HG02938 (cell line): ENCODE measurements at regions not wholly inside any gene's neighbourhood (a gene's known extent, or its start where the extent isn't known, plus 50 kb on each side); places are given as distances from the start of the nearest gene placed in this dataset.

Experiments
- ATAC-seq: cut with Tn5 transposase; IDR thresholded peaks from one replicate; pipeline ENCODE4 v1.9.1; 2021; ENCODE audit warnings: mild to moderate bottlenecking, moderate library complexity; ENCODE audit not compliant: unreplicated experiment

- ATAC-seq = no peak
These were observed 1191.7 kb upstream of the CDH6 start for GRCh38 chr5:30001826-30002225.

DNA sequence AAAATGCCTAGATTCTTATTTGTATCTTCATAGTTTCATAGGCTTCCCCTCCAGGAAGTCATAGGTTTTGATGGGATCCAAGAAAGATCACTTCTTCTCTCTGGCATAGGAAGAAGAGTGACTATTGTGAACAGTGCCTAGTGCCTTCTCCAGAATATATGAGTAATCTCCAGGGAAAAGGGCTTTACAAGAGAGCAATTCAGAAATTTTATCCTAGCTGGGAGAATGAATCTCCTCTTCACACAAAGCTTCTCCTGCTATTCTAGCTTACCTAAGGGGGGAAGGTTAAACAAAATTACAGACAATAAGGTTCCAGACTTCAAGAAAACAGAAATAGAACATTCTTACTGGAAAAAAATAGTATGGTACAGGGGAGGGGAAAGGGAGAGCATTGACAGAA, 1193.3 kb upstream of the CDH6 start:
- no peak for ATAC-seq

- no peak for ATAC-seq
These were observed 1198.3 kb upstream of the CDH6 start for GRCh38 chr5:29995154-29995553.

GRCh38 chr5:29994519-29994918, 1199.0 kb upstream of the CDH6 start:
- no peak for ATAC-seq

- no peak for ATAC-seq
These were observed 1200.2 kb upstream of the CDH6 start for GRCh38 chr5:29993286-29993685.

DNA sequence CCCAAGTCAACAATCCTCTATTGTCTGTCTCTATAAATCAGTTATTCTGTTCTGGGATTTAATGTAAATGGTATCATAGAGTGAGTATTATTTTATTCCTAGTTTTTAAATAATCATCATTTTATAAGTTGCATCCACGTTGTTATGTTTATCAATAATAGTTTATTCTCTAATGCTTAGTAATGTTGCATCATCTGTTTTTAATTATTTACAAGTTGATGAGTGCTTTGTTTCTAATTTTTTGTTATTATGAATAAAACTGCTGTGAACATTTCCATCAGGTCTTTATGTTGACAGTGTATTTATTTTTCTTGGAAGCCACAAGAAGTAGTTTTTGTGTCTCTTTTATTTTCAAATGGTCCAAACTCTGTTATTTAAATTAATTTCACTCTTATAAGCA, 1201.2 kb upstream of the CDH6 start:
- ATAC-seq = no peak

GRCh38 chr5:29990681-29991080, 1202.8 kb upstream of the CDH6 start:
- no peak for ATAC-seq

DNA sequence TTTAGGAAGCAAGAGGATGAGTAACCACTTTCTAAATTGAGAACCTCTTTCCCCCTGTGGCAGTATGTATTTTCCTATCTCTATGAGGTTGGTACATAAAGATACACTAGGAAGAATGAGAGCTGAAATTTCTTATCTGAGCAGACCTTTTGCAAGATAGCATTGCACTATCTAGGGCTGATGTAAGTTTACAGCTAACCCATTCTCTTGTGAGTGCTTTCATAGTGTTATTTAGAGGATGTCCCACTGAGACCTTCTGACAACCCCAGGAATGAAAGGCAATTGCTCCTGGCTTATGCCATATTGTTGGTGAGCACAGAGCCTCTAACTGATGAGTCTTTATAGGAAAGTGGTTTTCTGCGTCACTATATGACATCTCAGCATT, 1209.3 kb upstream of the CDH6 start:
- ATAC-seq = no peak

GRCh38 chr5:29983528-29984155, 1209.8 kb upstream of the CDH6 start:
- ATAC-seq = no peak

DNA sequence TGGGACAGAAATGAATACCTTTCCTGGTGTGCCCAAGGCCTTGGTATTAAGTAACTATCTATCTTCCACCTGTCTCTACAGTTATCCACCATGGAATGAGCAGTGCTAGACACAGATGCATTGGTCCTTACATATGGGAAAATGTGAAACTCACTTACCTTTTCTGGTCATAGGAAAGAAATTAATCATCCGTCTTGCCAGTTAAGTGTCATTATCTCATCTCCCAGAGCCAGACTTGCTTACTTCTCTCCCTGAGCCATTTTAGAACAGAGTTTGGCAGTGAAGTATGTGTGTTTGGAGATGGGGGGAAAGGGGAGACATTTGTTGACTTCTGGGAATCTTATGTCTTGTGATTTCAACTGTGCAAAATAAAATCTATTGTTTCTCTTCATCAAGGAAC, 1211.0 kb upstream of the CDH6 start:
- ATAC-seq = no peak

DNA sequence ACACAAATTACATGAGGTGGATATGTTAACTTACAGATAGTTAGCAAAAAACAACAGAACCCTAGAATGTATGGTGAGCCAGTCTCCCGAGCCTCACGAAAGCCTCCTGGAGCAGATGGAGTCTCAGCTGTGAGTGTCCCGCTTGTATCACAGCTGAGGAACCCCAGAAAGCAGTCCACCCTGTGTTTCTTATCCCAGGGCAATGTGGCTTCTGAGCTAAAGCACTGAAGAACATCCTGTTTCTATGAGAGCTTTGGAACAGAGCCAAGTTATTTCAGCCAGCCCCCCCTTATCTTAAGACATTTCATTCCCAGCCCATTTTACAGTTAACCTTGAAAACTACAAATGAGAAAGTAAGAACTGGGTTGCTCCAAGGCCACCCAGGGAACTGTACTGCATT, 1220.9 kb upstream of the CDH6 start:
- no peak for ATAC-seq

GRCh38 chr5:29963956-29964355, 1229.5 kb upstream of the CDH6 start:
- ATAC-seq = no peak

DNA sequence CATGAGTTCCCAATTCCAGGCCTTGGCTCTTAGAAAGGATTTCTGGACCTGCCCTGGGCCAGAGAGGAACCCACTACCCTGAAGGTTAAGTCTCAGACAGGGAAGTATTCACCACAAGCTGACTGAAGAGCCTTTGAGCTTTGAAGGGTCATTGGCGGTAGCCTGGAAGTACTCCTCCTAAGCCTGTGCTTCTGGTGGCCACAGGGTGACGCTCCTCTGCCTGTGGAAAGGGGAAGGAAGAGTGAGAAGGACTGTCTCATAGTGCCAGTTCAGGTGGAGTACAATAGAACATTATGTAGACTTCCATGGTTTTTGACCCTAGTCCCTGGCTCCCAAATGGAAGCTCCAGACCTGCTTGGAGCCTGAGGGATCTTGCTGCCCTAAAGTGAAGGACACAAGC, 1233.2 kb upstream of the CDH6 start:
- no peak for ATAC-seq

GRCh38 chr5:29950416-29951145, 1242.9 kb upstream of the CDH6 start:
- no peak for ATAC-seq

- no peak for ATAC-seq
These were observed 1244.1 kb upstream of the CDH6 start for GRCh38 chr5:29949301-29949872.

- no peak for ATAC-seq
These were observed 1249.2 kb upstream of the CDH6 start for GRCh38 chr5:29944327-29944726.

DNA sequence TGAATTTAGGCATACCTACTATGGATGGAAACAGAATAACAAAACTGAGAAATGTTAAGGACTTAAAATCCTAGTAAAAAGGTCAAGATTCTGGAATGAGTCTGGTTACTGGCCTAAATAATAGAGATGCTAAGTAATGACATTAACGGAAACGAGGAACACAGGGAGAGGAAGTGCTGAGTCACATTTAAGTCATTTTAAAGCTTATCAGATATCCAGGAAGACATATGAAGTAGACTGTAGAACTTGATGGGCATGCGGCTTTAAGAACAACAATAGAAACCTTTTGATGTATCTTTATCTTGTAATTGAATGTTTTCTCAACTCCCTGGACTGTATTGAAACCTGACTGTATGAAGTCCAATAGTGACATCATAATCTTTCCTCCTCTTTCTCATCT, 1251.4 kb upstream of the CDH6 start:
- ATAC-seq = no peak

DNA sequence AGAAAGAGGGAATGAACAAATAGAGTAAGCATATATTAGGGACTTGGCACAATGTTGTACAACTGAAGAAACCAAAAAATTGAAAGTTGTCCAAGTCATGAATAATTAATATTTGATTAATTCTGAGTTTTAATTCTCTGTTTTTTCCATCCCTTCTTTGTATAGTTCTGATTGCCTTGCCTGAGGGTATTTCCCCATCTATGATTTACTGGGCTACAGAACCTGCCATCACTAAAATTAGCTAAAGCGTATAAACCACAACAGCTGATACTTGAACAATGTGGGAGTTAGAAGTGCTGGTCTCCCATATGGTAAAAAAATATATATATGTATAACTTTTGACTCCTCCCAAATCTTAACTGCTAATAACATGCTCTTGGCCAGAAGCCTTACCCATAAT, 1253.5 kb upstream of the CDH6 start:
- ATAC-seq = no peak

GRCh38 chr5:29935371-29935770, 1258.1 kb upstream of the CDH6 start:
- no peak for ATAC-seq

- no peak for ATAC-seq
These were observed 1263.2 kb upstream of the CDH6 start for GRCh38 chr5:29930316-29930715.

GRCh38 chr5:29924107-29924506, 1269.4 kb upstream of the CDH6 start:
- ATAC-seq = no peak

- no peak for ATAC-seq
These were observed 1287.7 kb upstream of the CDH6 start for GRCh38 chr5:29905626-29906353.
